Inflammatory macrophage treated with lipopolysaccharide for 4 hours (primary cell): ENCODE measurements at regions not wholly inside any gene's neighbourhood (a gene's known extent, or its start where the extent isn't known, plus 50 kb on each side); places are given as distances from the start of the nearest gene placed in this dataset.
"Not testable (repeated sequence)": the region's sequence is repeated elsewhere in the genome, so short reads cannot be mapped to it uniquely, and the experiment has no call there.

Experiments used
- DNase-seq: peaks from one replicate; pipeline ENCODE4 v3.0.0-alpha.2; 2020

DNA sequence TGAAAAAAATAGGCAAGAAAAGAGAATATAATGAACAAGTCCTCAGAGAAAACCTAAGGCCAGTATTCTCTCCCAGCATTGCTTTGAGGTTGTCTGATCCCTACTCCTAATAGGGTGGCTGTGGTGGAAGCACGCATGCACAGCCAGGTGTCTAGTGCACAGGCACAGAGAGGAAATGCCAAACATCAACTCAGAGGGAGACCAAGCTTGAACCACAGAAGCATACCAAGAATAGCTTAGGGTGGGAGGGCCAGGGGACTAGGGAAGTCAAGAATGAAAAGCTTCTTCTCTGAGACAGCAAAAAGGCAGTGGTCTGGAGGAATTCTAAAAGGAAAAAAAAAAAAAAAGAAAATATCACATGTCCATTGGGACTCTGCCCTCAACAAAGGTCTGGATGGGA, 244.1 kb upstream of the API5 start:
- no peak for DNase-seq

DNA sequence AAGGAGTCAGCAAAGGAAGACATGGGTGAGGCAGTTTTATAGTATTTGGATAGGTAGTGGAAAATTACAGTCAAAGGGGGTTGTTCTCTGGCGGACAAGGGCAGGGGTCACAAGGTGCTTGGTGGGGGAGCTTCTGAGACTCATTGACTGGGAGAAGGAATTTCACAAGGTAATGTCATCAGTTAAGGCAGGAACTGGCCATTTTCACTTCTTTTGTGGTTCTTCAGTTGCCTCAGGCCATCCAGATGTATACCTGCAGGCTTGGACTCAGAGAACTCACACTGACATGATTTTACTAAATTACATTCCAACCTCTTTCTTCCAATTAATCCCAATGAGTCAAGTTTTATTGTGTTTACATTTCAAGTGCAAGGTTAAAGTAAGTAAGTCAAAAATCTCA, 240.5 kb upstream of the API5 start:
- no peak for DNase-seq

DNA sequence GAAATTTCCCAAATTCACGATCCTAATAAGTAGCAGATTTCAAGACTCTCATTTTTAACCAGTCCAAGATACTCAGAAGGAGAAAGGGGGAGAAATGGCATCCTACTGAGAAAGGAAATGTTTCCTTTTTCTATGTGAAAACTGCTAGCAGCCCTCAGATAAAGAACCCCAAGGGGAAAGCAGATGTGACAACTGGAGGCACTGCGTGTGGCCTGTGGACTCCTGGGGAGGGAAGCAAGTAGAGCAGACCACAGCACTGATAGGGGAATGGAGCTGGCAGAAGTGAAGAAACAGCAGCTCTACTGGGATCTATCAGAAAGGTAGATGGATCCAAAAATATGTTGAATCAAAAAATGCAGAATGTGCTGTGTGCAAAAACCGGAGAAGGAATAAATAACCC, 239.7 kb upstream of the API5 start:
- DNase-seq: no peak

DNA sequence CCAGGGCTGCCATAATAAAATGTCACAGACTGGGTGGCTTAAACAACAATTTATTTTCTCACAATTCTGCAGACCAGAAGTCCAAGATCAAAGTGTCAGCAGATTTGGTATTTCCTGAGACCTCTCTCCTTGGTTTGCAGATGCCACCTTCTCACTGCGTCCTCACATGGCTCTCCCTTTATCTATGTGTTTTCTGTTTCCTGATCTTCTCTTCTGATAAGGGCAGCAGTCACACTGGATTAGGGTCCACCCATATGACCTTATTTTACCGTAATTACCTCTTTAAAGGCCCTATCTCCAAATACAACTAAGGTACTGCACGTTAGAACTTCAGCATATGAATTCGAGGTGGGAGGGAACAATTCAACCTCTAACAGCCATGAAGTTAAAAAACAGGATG, 238.9 kb upstream of the API5 start:
- no peak for DNase-seq

DNA sequence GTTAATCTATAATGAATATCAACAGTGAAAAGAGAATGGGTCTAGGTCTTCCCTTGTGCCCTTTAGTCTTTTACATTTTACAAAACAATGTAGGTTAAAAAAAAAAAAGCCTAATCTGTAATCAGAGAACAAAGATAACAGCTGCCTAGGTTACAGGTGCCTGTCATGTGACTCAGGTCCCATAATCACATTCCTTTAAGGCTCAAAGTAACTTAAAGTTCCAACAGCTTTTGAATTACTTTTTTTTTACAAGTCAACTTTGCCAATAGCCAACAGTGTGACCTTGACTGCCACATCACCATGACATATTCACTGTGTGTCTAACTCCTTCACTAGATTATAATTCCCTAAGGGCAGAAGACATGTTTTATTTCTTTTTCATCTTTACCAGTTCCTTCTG, 237.0 kb upstream of the API5 start:
- no peak for DNase-seq

DNA sequence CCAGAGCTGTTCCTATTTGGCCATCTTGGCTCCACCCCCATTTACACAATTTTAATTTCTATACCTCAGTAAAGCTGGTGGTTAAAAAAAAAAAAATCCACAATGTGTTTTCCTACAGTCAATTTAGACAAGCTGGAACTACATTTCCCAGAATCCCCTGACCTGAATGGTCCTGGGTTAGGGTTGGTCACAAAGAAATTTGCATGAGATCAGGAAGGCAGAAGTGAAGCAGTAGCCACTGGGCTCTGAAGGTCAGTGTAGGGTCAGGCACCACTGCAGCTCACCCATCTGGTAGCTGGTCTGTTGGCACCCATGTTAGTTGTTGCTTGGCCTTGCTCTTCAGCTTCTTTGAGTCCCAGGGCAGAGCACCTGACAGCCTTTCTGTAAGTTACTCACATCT, 210.7 kb upstream of the API5 start:
- DNase-seq: no peak

DNA sequence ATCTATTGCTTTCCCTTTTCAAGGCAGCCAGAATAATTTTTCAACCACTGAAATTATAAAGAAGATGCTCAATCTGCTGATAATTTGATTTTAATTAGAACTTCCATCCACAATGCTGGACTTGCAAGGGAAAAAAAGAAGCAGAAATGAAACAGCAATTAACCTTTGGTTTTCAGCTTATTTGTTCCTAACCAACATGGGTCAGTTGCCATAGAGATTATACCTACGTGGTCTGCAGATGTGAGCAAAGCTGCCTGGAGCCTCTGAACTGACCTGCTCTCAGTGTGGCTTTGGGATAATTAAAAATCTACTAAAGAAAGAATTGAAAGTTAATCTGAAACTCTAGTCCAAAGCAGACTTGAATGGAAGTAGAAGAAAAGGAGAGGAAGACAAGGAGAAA, 195.7 kb upstream of the API5 start:
- no peak for DNase-seq

DNA sequence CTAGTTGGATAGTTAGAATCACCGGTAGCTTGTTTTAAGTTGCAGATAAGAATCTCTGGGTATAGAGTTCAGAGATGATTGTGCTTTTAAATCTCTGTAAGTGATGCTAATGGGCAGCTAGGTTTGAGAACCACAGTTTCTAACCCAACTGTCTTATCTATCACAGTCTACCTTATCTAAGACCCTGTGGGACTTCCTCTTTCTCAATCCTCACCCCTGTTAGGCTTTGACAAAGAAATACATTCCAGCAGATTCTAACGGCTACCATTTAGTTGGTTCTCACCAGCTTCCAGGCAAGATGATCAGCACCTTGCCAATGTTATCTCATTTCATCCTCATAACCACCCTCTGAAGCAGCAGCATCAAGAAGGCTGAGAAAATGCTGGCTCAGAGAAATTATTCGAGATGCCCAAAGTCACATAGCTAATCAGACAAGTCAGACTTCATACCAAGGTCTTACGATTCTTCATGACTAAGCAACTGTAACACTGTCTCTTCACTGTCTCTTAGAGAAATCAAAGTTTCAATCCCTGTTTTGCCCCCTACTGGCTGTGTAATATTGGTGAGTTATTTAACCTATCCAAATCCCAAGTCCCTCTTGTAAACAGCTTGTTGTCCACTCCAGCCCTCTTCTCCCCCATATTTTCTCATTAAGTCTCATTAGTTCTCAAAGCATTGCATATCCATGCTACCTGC, 192.4 kb upstream of the API5 start:
- no peak for DNase-seq

DNA sequence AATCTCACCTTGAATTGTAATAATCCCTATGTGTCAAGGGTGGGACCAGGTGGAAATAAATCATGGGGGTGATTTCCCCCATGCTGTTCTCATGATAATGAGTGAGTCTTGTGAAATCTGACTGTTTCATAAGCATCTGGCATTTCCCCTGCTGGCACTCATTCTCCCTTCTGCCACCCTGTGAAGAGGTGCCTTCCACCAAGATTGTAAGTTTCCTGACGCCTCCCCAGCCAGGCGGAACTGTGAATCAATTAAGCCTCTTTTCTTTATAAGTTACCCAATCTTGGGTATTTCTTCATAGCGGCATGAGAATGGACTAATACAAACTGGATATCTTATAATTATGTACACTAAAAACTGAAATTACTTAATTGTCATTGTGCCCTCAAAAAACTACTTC, 189.2 kb upstream of the API5 start:
- no peak for DNase-seq

DNA sequence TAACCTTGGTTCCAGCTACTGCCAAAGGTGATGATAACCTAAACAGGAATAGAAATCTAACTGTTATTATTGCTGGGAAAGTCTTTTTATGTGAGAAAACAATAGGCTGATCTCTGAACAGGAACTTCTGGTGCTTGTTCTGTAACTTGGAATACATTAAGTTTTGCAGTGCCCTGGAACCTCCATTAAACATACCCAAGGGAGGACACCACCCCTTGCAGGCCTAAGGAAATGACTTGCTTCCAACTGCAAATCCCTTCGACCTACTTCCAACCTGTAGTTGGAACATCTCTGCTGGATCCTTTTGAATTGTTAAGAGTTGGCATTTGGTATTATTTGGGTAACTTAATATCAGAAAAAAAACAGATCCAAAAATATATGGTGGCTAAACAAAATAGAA, 188.4 kb upstream of the API5 start:
- no peak for DNase-seq

DNA sequence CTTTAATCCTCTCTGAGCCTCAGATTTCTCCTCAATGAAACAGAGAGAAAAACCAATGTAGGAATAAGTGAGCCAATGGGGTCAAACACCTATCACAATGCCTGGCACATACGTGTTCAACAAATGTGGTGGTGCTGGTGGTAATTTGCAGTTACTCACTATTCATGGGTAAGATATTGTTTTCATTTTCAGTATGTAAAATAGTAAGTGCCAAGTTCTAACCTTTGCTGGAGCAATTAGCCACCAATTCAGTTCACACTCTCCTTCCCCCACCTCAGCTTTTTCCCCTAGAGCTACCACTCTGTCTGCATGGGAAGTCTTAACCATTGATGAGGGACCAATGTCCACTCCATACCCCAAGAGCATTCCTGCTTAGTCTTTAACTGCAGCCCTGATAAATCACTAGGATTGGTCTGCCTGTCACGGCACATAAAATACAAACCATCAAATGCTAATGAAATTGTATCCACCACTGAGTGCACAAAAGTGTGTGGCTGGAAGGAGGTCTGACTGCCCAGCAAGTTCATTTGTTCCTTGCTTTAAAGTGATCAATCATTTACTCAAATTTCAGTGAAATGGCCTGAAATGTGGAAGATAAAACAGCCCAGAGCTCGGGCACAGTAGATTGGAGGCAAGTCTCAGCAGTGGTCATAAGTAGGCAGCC, 187.4 kb upstream of the API5 start:
- DNase-seq: no peak

DNA sequence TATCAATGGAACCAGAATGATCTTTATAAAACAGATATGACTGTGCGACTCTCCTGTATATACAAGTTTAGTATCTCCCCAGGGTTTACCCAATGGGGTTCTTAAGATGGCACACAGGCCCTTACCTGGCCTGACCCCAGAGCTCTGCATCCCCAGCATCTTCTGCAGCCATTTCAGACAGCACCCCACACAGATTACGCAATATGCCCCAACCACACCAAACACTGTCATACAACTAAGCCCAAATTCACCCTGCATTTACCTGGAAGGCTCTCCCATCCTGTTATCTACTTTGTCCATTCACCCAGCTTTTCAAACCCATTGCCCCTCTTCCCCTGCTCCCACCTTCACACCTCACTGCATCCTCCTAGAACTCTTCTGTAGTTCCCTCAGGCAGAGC, 182.5 kb upstream of the API5 start:
- DNase-seq: no peak

DNA sequence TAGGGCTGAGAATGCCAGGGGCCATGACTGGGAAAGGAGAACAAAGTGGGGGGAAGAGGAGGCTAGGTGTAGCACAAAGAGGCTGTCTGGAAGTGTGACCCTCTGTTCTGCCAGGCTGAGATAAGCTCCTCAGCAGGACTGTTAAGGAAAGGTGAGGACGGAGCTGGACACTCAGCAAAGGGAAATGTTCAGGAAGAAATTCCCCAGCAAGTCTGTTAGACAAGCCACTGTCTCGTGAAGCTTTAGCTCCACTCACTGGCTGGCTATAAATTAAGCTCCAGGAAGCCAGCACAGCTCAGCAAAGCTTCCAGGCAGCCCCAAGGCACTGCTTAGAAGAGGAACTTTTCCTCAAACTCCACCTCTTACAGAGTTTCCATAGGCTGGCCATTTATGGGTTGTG, 181.2 kb upstream of the API5 start:
- DNase-seq: no peak

DNA sequence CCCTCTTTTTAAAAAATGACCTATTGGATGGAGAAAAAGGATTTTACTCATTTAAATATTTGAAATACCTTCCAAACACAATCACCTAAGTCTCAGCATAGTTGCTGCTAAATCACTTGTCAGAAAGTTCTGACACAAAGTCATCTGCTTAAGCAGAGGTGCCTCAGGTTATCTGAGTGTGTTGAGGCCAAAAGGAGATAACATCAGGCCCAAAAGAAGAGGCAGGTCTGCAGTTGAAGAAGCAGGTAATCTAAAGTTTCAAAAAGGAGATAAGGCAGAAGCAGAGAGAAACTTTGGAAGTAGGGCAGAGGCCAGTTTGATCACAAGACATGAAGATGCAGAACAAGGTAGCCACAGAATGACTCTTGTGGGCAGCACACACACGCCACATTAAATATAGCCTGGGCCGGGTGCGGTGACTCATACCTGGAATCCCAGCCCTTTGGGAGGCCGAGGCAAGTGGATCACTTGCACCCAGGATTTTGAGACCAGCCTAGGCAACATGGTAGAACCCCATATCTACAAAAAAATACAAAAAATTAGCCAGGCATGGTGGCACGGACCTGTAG, 175.7 kb upstream of the API5 start:
- no peak for DNase-seq

DNA sequence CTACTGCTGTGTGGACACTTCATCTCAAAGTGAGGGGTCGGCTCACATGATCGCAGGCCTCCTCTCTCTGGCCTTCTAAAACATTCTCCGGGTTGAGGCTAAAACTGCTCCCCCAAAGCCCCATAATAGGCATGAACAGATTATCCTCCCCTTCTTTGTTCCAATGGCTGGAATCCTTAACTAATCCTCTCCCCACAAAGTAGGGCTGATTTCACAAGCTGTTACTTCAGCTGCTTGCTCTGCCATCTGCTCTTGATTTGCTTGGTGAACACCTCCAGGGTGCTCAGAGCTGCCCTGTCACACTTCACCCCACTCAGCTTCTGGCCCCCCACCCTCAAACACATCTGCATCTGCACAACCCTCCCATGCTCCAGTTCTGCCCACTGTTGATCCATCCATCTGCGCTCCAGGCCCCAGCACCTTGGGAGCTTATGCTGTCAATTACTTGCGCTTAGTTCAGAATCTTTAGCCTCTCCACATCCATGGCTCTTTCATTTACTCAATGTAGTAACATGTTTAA, 173.1 kb upstream of the API5 start:
- DNase-seq: no peak

DNA sequence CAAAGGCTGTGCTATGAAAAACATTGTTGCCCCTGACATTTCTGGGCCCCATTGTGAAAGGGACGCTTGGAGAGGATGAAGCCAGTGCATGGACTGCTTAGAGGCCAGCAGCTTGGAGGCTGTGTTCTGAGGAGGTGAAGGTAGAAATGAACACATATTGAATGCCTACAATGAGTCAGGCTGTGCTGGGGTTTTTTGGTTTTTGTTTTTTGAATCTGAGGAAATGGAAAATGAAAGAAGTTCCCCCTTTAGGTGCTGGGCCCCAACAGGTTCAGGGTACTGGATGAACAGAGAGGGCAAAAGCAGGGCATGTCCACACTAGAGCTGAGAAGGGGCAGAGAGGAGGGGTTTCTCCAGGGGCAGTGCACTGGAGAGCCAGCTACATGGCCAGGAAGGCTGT, 166.1 kb upstream of the API5 start:
- no peak for DNase-seq

DNA sequence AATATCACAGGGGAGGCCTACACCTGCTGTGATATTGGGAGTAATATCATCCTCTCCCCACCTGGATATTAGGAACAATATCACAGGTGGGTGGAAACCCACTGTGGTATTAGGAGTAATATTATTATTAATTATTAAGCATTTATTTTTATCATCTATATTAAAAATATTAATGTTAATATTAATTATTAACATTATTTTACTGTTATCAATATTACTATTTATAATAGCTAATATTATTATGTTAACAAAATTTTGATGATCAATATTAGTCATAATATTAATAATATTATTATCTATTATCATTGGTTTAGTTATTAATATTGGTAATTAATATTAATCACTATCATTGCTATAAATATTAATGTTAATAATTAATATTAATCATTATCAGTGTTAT, 161.1 kb upstream of the API5 start:
- DNase-seq: no peak

DNA sequence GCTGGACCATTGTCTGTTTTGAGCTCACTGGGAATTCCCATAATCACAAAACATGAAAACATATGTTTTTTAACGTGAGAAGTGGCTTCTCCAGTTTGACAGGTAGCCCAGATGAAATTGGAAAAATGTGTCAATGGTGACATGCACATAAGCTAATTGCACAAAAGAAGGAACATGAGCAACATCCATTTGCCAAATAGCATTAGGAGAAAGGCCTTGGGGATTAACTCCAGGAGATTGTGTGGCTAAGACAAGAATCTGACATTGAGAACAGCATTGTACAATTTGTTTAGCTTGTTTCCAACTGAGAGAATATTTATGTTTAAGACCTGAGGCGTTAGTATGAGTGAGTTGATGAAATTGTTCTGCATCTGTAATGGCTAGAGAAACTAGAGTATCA, 147.0 kb upstream of the API5 start:
- DNase-seq: no peak

DNA sequence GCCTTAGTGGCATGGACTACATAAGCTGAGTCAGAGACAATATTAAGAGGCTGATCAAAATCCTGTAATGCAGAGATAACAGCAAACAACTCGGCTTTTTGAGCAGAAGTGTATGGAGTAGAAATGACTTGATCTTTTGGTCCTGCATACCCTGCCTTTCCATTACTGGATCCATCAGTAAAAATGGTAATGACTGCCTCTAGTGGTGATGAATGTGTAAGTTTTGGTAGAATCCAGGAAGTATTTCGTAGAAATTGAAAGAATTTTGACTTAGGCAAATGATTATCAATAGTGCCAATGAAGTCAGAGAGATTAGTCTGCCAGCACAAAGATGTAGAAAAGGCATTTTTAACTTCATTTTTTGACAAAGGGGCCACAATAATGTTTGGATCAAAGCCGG, 146.4 kb upstream of the API5 start:
- DNase-seq: not testable (repeated sequence)

DNA sequence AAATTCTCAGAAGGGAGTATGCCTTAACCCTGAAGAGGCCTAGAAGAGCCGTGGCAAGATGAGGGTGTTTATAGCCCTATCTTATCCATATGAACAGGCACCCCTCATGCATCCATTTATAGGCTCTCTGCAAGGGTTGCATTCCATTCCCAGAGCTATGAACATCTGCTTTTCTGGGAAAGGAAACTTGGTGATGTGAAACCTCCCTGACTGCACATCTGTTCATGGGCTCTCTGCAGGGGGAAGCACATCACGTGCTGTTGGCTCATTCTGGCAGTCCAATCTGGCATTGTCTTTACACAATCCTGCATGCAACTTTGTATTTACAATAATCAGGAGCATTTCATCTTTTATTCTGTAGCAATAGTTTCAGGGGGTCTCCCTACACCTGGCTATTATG, 143.6 kb upstream of the API5 start:
- DNase-seq: not testable (repeated sequence)

DNA sequence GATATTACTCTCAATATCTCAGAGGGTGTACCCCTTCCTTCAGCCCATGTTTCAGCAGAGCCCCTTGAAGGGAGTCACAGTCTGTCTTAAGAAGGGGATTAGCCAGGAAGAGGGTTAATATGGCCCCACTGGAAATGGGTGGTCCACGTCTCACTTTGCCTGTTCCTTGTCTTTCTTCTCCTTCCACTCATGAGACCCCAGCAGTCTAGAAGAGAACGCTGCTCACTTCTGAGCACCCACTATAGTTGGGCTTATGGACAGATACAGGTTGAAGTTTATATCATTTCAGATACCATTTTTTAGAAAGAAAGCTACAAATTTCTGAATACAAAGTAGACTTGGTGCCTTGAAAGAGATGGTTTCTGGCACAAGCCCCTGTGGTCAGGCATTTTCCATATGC, 139.3 kb upstream of the API5 start:
- no peak for DNase-seq

DNA sequence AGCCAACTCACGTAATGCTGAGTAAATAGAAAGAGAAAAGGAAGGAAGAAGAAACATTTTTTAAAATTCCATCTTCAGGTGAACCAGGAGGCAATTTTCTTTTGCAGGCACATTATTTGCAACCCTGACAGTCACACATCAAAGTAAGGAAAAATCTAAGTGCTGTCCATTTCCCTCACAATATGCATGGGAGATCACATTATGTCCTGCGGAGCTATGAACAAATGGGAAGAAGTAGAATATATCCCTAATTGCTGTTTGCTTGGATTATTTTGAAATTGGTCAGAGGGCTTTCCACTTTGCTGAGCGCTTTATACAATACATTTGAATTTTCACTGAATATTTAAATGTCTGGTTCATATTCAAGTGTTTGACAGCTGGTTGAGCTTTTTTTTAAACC, 133.8 kb upstream of the API5 start:
- DNase-seq: no peak

DNA sequence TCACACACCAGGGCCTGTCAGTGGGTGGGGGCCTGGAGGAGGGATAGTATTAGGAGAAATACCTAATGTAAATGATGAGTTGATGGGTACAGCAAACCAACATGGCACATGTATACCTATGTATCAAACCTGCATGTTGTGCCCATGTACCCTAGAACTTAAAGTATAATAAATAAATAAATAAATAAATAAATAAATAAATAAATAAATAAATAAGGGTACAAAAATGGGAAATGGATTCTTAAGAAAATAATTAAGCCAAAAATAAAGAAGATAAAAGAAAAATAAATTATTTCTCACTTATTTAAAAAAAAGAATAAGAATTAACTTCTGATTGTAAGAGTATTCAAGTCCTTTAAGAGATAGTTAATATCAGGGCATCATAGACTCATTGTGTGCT, 117.3 kb upstream of the API5 start:
- DNase-seq: not testable (repeated sequence)

DNA sequence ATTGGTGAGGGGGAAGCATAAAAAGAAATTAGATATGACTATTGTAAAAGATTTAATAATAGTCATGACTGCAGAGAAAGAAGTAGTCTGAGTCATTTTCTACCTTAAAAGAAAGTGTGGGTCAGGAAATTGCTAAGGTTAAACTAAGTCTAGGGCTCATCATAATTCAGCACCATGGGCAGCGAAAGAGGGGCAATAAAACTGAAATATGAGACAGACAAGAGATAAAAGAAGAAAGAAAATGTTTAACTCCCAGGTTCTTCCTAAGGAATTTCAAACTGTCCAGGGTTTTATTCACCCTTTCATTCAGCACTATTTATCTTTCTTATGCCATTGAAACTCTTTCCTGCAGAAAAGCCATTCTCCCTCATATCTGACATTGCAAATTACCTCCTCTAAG, 114.4 kb upstream of the API5 start:
- DNase-seq: no peak

DNA sequence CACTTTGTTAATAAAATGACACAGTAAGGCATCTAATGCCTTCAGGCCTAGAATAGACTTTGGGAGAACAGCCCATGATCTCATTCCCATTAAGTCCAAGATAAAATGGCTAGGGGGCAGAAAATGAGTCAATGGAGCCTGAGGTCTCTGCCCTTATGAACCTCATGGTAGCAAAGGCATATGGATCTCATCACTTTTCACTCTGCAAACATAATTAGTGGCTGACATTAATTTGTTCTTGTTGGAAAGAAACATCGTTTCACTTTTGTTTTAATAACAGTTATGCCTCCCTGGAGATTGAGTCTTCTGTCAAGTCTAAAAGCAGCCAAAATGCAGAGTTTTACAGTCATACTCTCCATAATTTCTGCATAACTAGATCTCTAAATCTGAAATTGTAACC, 111.8 kb upstream of the API5 start:
- no peak for DNase-seq
